ENCODE measurements at regions not wholly inside any gene's neighbourhood (a gene's known extent, or its start where the extent isn't known, plus 50 kb on each side); places are given as distances from the start of the nearest gene placed in this dataset.

- 48% methylated on average over 4 of the region's 4 CpGs for WGBS (ENCODE audit: insufficient coverage, low coverage, low lambda C conversion rate, missing lambda C conversion rate)
- no peaks in the 10 kb centered on the region for H3K27me3 ChIP-seq
- intact Hi-C loops (cut with DNase I), result no loop called here
- no peaks in the 10 kb centered on the region for H3K4me1 ChIP-seq
- DNase-seq, result no peak
- H3K4me3 ChIP-seq, result no peak overlapping the region
- no peaks in the 10 kb centered on the region for H3K9me3 ChIP-seq
- no peak for ATAC-seq
- H3K36me3 ChIP-seq, result no peaks in the 10 kb centered on the region
- no peak for TF ChIP-seq POLR2A (IDR thresholded peaks at IDR 0.05)
- TF ChIP-seq CTCF (IDR thresholded peaks at IDR 0.05), result no peak
- H3K27ac ChIP-seq, result no peak overlapping the region
Observed at GRCh38 chr15:23750179-23750578, 63.1 kb upstream of the NDN start.

- no peak for ATAC-seq
- DNase-seq, result no peak
- Histone ChIP-seq H3K4me1 (no peaks in the 10 kb centered on the region), H3K4me3 (no peak overlapping the region), H3K27me3 (no peaks in the 10 kb centered on the region), H3K9me3 (no peaks in the 10 kb centered on the region), H3K36me3 (no peaks in the 10 kb centered on the region), H3K27ac (no peak overlapping the region)
- intact Hi-C loops (cut with DNase I), result no loop called here
- 55% methylated on average over 1 of the region's 1 CpG for WGBS (ENCODE audit: insufficient coverage, low coverage, low lambda C conversion rate, missing lambda C conversion rate)
- TF ChIP-seq POLR2A (IDR thresholded peaks at IDR 0.05) (no peak), CTCF (IDR thresholded peaks at IDR 0.05) (no peak)
Observed at GRCh38 chr15:23750776-23751175, 63.7 kb upstream of the NDN start.

GRCh38 chr15:23753248-23753647 lies 66.1 kb upstream of the NDN start:
- Histone ChIP-seq H3K27ac (no peak overlapping the region), H3K36me3 (no peaks in the 10 kb centered on the region), H3K9me3 (no peaks in the 10 kb centered on the region), H3K27me3 (no peaks in the 10 kb centered on the region), H3K4me3 (no peak overlapping the region), H3K4me1 (no peaks in the 10 kb centered on the region)
- 11% methylated on average over 1 of the region's 2 CpGs for WGBS (ENCODE audit: insufficient coverage, low coverage, low lambda C conversion rate, missing lambda C conversion rate)
- TF ChIP-seq CTCF (IDR thresholded peaks at IDR 0.05), result no peak
- no peak for TF ChIP-seq POLR2A (IDR thresholded peaks at IDR 0.05)
- intact Hi-C loops (cut with DNase I), result no loop called here
- ATAC-seq (no peak), DNase-seq (no peak)

GRCh38 chr15:23758891-23759290 lies 71.8 kb upstream of the NDN start:
- Histone ChIP-seq H3K27me3 (no peaks in the 10 kb centered on the region), H3K4me3 (no peak overlapping the region), H3K9me3 (no peaks in the 10 kb centered on the region), H3K27ac (no peak overlapping the region), H3K36me3 (no peaks in the 10 kb centered on the region), H3K4me1 (no peaks in the 10 kb centered on the region)
- no peak for DNase-seq
- TF ChIP-seq POLR2A (IDR thresholded peaks at IDR 0.05), result no peak
- TF ChIP-seq CTCF (IDR thresholded peaks at IDR 0.05), result no peak
- WGBS (ENCODE audit: insufficient coverage, low coverage, low lambda C conversion rate, missing lambda C conversion rate), result 23% methylated on average over 7 of the region's 7 CpGs
- intact Hi-C loops (cut with DNase I), result no loop called here
- no peak for ATAC-seq

GRCh38 chr15:23760024-23760423 lies 72.9 kb upstream of the NDN start:
- Histone ChIP-seq H3K27ac (no peak overlapping the region), H3K9me3 (no peaks in the 10 kb centered on the region), H3K36me3 (no peaks in the 10 kb centered on the region), H3K4me1 (no peaks in the 10 kb centered on the region), H3K27me3 (no peaks in the 10 kb centered on the region), H3K4me3 (no peak overlapping the region)
- 21% methylated on average over 4 of the region's 4 CpGs for WGBS (ENCODE audit: insufficient coverage, low coverage, low lambda C conversion rate, missing lambda C conversion rate)
- no peak for TF ChIP-seq POLR2A (IDR thresholded peaks at IDR 0.05)
- no peak for TF ChIP-seq CTCF (IDR thresholded peaks at IDR 0.05)
- intact Hi-C loops (cut with DNase I), result no loop called here
- ATAC-seq (no peak), DNase-seq (no peak)

Data from right lobe of liver (tissue), 6 donors.